Loucy (cell line): ENCODE measurements at regions not wholly inside any gene's neighbourhood (a gene's known extent, or its start where the extent isn't known, plus 50 kb on each side); places are given as distances from the start of the nearest gene placed in this dataset.

ENCODE experiments used
- H2AFZ ChIP-seq: fragments of 200-600 bp; sonication (generic); 2 replicates; pipeline ENCODE4 v1.6.0; 2016; ENCODE audit warnings: antibody characterized with exemption, mild to moderate bottlenecking, low read length, moderate library complexity
- H3F3A ChIP-seq: fragments of 200-600 bp; 2 replicates; pipeline ENCODE4 v1.6.0; 2016; ENCODE audit warnings: antibody characterized with exemption, low read depth, mild to moderate bottlenecking
- H3K27me3 ChIP-seq: fragments of 200-600 bp; sonication (generic); 2 replicates; pipeline ENCODE4 v1.6.1; 2014; ENCODE audit warnings: low read length, mild to moderate bottlenecking; ENCODE audit not compliant: insufficient read depth, poor library complexity, severe bottlenecking
- H3K36me3 ChIP-seq: fragments of 200-600 bp; sonication (generic); 2 replicates; pipeline ENCODE4 v1.6.1; 2016; ENCODE audit warnings: low read length; ENCODE audit not compliant: insufficient read depth
- H3K4me1 ChIP-seq: fragments of 200-600 bp; sonication (generic); 2 replicates; pipeline ENCODE4 v1.5.1; 2014; ENCODE audit warnings: low read length, mild to moderate bottlenecking; ENCODE audit not compliant: insufficient read depth, poor library complexity, severe bottlenecking
- H3K4me2 ChIP-seq: fragments of 200-600 bp; sonication (generic); 2 replicates; pipeline ENCODE4 v1.6.0; 2014; ENCODE audit warnings: antibody characterized with exemption, low read length, low read depth, mild to moderate bottlenecking; ENCODE audit not compliant: poor library complexity, severe bottlenecking
- H3K4me3 ChIP-seq: fragments of 200-600 bp; sonication (generic); 2 replicates; pipeline ENCODE4 v1.5.1; 2014; ENCODE audit warnings: low read length, mild to moderate bottlenecking, mixed read lengths; ENCODE audit not compliant: poor library complexity, severe bottlenecking
- H3K79me2 ChIP-seq: fragments of 200-600 bp; sonication (generic); 2 replicates; pipeline ENCODE4 v1.6.1; 2014; ENCODE audit warnings: low read length; ENCODE audit not compliant: insufficient read depth
- H3K9ac ChIP-seq: fragments of 200-600 bp; sonication (generic); 2 replicates; pipeline ENCODE4 v1.6.0; 2014; ENCODE audit warnings: mild to moderate bottlenecking, low read depth, low read length, moderate library complexity; ENCODE audit not compliant: poor library complexity, severe bottlenecking
- H3K9me2 ChIP-seq: fragments of 200-600 bp; sonication (generic); replicated peaks from 2 replicates; pipeline ENCODE4 v1.6.1; 2016; ENCODE audit warnings: low read depth, low read length, mixed read lengths
- H3K9me3 ChIP-seq: fragments of 200-600 bp; sonication (generic); 2 replicates; pipeline ENCODE4 v1.6.1; 2014; ENCODE audit warnings: mild to moderate bottlenecking, antibody characterized with exemption, low read length, low read depth; ENCODE audit not compliant: insufficient read depth
- H4K20me1 ChIP-seq: fragments of 200-600 bp; sonication (generic); 2 replicates; pipeline ENCODE4 v1.6.0; 2014; ENCODE audit warnings: antibody characterized with exemption, low read length, mild to moderate bottlenecking; ENCODE audit not compliant: insufficient read depth, poor library complexity, severe bottlenecking
- EZH2phosphoT487 ChIP-seq: fragments of 200-600 bp; IDR thresholded peaks from 2 replicates; pipeline ENCODE4 v1.6.1; 2018; ENCODE audit warnings: antibody characterized with exemption, mild to moderate bottlenecking, moderate library complexity, borderline replicate concordance
- TF ChIP-seq, protein P1 (sequence below): fragments of 200-600 bp; sonication (generic); conservative IDR thresholded peaks from 2 replicates; pipeline ENCODE4 v1.5.1; 2014; ENCODE audit warnings: mild to moderate bottlenecking, antibody characterized with exemption, low read length

DNA sequence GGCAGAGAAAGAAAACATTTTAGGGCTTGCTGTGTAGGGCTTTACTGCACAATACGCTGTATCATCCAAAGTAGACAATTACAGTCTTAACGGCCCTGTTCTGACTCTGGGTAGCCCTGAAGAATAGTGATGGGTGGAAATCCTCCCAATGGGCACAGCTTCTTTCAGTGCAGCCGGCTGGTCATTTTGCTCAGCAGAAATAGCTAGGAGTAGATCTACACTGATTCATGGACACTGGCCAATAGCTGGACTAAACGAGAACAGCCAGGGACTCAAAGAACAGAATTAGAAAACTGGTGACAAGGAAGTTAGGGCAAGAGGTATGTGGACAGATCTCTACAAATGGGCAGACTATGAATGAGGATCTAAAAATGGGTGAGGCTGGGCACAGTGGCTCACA is 69.3 kb downstream of the IARS1 start:
- H4K20me1 ChIP-seq, result no peaks in the 10 kb centered on the region
- H3F3A ChIP-seq, result no peaks in the 10 kb centered on the region
- no peak for TF ChIP-seq EZH2phosphoT487
- TF ChIP-seq, protein P1, sequence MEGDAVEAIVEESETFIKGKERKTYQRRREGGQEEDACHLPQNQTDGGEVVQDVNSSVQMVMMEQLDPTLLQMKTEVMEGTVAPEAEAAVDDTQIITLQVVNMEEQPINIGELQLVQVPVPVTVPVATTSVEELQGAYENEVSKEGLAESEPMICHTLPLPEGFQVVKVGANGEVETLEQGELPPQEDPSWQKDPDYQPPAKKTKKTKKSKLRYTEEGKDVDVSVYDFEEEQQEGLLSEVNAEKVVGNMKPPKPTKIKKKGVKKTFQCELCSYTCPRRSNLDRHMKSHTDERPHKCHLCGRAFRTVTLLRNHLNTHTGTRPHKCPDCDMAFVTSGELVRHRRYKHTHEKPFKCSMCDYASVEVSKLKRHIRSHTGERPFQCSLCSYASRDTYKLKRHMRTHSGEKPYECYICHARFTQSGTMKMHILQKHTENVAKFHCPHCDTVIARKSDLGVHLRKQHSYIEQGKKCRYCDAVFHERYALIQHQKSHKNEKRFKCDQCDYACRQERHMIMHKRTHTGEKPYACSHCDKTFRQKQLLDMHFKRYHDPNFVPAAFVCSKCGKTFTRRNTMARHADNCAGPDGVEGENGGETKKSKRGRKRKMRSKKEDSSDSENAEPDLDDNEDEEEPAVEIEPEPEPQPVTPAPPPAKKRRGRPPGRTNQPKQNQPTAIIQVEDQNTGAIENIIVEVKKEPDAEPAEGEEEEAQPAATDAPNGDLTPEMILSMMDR, result no peak
- no peaks in the 10 kb centered on the region for H3K79me2 ChIP-seq
- no peaks in the 10 kb centered on the region for H3K27me3 ChIP-seq
- no peak overlapping the region for H3K9ac ChIP-seq
- H3K9me3 ChIP-seq, result no peaks in the 10 kb centered on the region
- peaks cover 68% of the 10 kb centered on the region for H3K36me3 ChIP-seq
- H3K4me1 ChIP-seq, result no peaks in the 10 kb centered on the region
- H2AFZ ChIP-seq, result no peak overlapping the region
- H3K4me2 ChIP-seq, result no peak overlapping the region
- H3K4me3 ChIP-seq, result no peak overlapping the region
- no peaks in the 10 kb centered on the region for H3K9me2 ChIP-seq

DNA sequence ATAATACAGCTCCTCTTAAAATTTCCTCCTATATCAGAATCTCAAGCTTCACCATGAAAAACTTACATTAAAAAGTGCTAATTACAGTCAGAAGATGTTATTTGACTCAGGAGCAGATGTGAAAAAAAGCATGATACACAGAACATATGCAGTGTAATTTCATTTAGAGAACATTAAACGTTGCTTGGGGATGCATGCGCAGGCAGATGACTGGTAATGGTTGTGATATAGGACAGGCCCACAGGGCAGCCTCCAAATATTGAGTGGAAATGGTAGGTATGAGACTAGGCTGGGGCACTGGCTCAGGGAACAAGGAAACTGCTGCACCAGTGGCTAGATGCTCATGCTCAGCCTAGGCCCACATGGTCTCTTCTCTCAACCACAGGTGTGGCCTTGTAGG is 69.7 kb downstream of the IARS1 start:
- Histone ChIP-seq H3K36me3 (peaks cover 65% of the 10 kb centered on the region), H3K4me3 (no peak overlapping the region), H3F3A (no peaks in the 10 kb centered on the region), H2AFZ (no peak overlapping the region), H3K9ac (no peak overlapping the region), H3K9me3 (no peaks in the 10 kb centered on the region), H3K27me3 (no peaks in the 10 kb centered on the region), H4K20me1 (no peaks in the 10 kb centered on the region), H3K4me2 (no peak overlapping the region), H3K9me2 (no peaks in the 10 kb centered on the region), H3K4me1 (no peaks in the 10 kb centered on the region), H3K79me2 (no peaks in the 10 kb centered on the region)
- TF ChIP-seq EZH2phosphoT487, result no peak
- TF ChIP-seq, protein P1, result no peak

DNA sequence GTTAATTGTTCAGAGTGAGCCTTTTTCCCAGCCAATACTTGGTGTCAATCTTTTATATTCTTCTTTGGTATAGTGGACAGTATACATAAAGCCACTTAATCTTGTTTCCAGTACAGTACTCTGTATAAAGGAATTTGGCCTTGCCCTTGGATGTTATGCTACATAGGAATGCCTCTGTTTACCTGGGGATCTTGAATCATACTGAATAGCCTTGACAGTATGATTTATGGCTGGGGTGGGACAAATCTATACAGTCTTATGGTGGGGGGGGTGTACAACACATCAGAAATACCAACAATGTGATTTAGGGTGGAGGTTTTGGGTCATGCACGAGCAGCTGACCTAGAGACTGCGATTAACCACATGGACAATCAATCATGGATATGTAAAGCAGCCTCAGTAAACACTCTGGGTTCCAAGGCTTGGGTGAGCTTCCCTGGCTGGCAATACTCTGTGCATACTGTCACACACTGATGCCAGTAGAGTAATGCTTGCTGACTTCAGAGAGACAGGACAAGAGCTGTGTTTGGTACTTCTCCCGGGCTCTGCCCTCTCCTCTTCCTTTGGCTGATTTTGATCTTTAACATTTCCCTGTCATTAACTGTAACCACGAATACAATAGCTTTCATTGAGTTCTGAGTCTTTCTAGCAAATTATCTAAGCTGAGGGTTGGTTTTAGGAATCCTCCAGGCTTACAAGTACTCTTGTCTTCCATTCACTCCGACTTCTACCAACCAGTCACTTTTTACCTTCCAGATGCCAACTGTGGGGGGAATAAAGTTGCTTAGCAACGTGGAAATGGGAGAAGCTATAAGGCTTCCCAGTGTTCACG is 84.6 kb downstream of the IARS1 start:
- TF ChIP-seq, protein P1, result no peak
- TF ChIP-seq EZH2phosphoT487, result no peak
- Histone ChIP-seq H3K4me2 (no peak overlapping the region), H3K79me2 (no peaks in the 10 kb centered on the region), H3F3A (no peaks in the 10 kb centered on the region), H3K9me3 (no peaks in the 10 kb centered on the region), H3K9me2 (no peaks in the 10 kb centered on the region), H3K36me3 (peaks cover 65% of the 10 kb centered on the region), H3K27me3 (no peaks in the 10 kb centered on the region), H3K4me3 (no peak overlapping the region), H3K9ac (no peak overlapping the region), H4K20me1 (no peaks in the 10 kb centered on the region), H3K4me1 (no peaks in the 10 kb centered on the region), H2AFZ (no peak overlapping the region)
